ENCODE measurements at regions not wholly inside any gene's neighbourhood (a gene's known extent, or its start where the extent isn't known, plus 50 kb on each side); places are given as distances from the start of the nearest gene placed in this dataset.
"Not testable (repeated sequence)": the region's sequence is repeated elsewhere in the genome, so short reads cannot be mapped to it uniquely, and the experiment has no call there.

GRCh38 chr9:115466756-115467155, 348.8 kb upstream of the TNC start:
- no peaks in the 10 kb centered on the region for H3K79me2 ChIP-seq (ENCODE audit: low read length)
- H3K4me1 ChIP-seq (ENCODE audit: low read length): no peaks in the 10 kb centered on the region
- H3K36me3 ChIP-seq (replicated peaks; ENCODE audit: low read depth, low read length): no peaks in the 10 kb centered on the region
- no peak overlapping the region for H2AFZ ChIP-seq (ENCODE audit: low read depth, low read length)
- no peaks in the 10 kb centered on the region for H3K9me3 ChIP-seq (ENCODE audit: insufficient read depth, low read length)
- H3K27ac ChIP-seq (ENCODE audit: low read length): no peak overlapping the region
- H4K20me1 ChIP-seq (ENCODE audit: insufficient read depth, low read length): no peaks in the 10 kb centered on the region
- TF ChIP-seq CTCF (IDR thresholded peaks at IDR 0.05; ENCODE audit: low read depth, low read length) (no peak), EZH2phosphoT487 (IDR thresholded peaks at IDR 0.05; ENCODE audit: low read depth) (no peak)
- H3K27me3 ChIP-seq (ENCODE audit: low read depth, low read length): no peaks in the 10 kb centered on the region
- H3K9ac ChIP-seq (ENCODE audit: low read length): no peak overlapping the region
- no peak overlapping the region for H3K4me2 ChIP-seq (ENCODE audit: low read length)
- H3K4me3 ChIP-seq (ENCODE audit: low read length): no peak overlapping the region

GRCh38 chr9:115469841-115470240, 351.9 kb upstream of the TNC start:
- Histone ChIP-seq H2AFZ (ENCODE audit: low read depth, low read length) (no peak overlapping the region), H4K20me1 (ENCODE audit: insufficient read depth, low read length) (no peaks in the 10 kb centered on the region), H3K27ac (ENCODE audit: low read length) (no peak overlapping the region), H3K9ac (ENCODE audit: low read length) (no peak overlapping the region), H3K4me2 (ENCODE audit: low read length) (no peak overlapping the region), H3K9me3 (ENCODE audit: insufficient read depth, low read length) (no peaks in the 10 kb centered on the region), H3K4me3 (ENCODE audit: low read length) (no peak overlapping the region), H3K79me2 (ENCODE audit: low read length) (no peaks in the 10 kb centered on the region), H3K27me3 (ENCODE audit: low read depth, low read length) (no peaks in the 10 kb centered on the region), H3K36me3 (replicated peaks; ENCODE audit: low read depth, low read length) (no peaks in the 10 kb centered on the region), H3K4me1 (ENCODE audit: low read length) (no peaks in the 10 kb centered on the region)
- TF ChIP-seq EZH2phosphoT487 (IDR thresholded peaks at IDR 0.05; ENCODE audit: low read depth): no peak
- no peak for TF ChIP-seq CTCF (IDR thresholded peaks at IDR 0.05; ENCODE audit: low read depth, low read length)

GRCh38 chr9:115473032-115473431, 355.1 kb upstream of the TNC start:
- not testable (repeated sequence) for H3K4me2 ChIP-seq (ENCODE audit: low read length); H3K79me2 ChIP-seq (ENCODE audit: low read length); H3K4me1 ChIP-seq (ENCODE audit: low read length); H3K36me3 ChIP-seq (replicated peaks; ENCODE audit: low read depth, low read length); H3K4me3 ChIP-seq (ENCODE audit: low read length); H3K9ac ChIP-seq (ENCODE audit: low read length); H3K27ac ChIP-seq (ENCODE audit: low read length); H3K27me3 ChIP-seq (ENCODE audit: low read depth, low read length); H2AFZ ChIP-seq (ENCODE audit: low read depth, low read length); H4K20me1 ChIP-seq (ENCODE audit: insufficient read depth, low read length); H3K9me3 ChIP-seq (ENCODE audit: insufficient read depth, low read length)

- Histone ChIP-seq H3K9ac (ENCODE audit: low read length) (no peak overlapping the region), H3K79me2 (ENCODE audit: low read length) (no peaks in the 10 kb centered on the region), H3K4me2 (ENCODE audit: low read length) (no peak overlapping the region), H3K4me1 (ENCODE audit: low read length) (no peaks in the 10 kb centered on the region), H3K36me3 (replicated peaks; ENCODE audit: low read depth, low read length) (no peaks in the 10 kb centered on the region), H3K9me3 (ENCODE audit: insufficient read depth, low read length) (no peaks in the 10 kb centered on the region), H3K27me3 (ENCODE audit: low read depth, low read length) (no peaks in the 10 kb centered on the region), H3K27ac (ENCODE audit: low read length) (no peak overlapping the region), H4K20me1 (ENCODE audit: insufficient read depth, low read length) (no peaks in the 10 kb centered on the region), H2AFZ (ENCODE audit: low read depth, low read length) (no peak overlapping the region), H3K4me3 (ENCODE audit: low read length) (no peak overlapping the region)
- no peak for TF ChIP-seq CTCF (IDR thresholded peaks at IDR 0.05; ENCODE audit: low read depth, low read length)
- TF ChIP-seq EZH2phosphoT487 (IDR thresholded peaks at IDR 0.05; ENCODE audit: low read depth): no peak
Observed at GRCh38 chr9:115481769-115482168, 363.8 kb upstream of the TNC start.

- no peak overlapping the region for H3K9ac ChIP-seq (ENCODE audit: low read length)
- H3K36me3 ChIP-seq (replicated peaks; ENCODE audit: low read depth, low read length): no peaks in the 10 kb centered on the region
- no peak for TF ChIP-seq CTCF (IDR thresholded peaks at IDR 0.05; ENCODE audit: low read depth, low read length)
- no peak for TF ChIP-seq EZH2phosphoT487 (IDR thresholded peaks at IDR 0.05; ENCODE audit: low read depth)
- no peaks in the 10 kb centered on the region for H3K9me3 ChIP-seq (ENCODE audit: insufficient read depth, low read length)
- no peak overlapping the region for H2AFZ ChIP-seq (ENCODE audit: low read depth, low read length)
- H3K27me3 ChIP-seq (ENCODE audit: low read depth, low read length): no peaks in the 10 kb centered on the region
- no peak overlapping the region for H3K4me3 ChIP-seq (ENCODE audit: low read length)
- H3K4me1 ChIP-seq (ENCODE audit: low read length): no peaks in the 10 kb centered on the region
- H3K27ac ChIP-seq (ENCODE audit: low read length): no peak overlapping the region
- no peaks in the 10 kb centered on the region for H4K20me1 ChIP-seq (ENCODE audit: insufficient read depth, low read length)
- no peak overlapping the region for H3K4me2 ChIP-seq (ENCODE audit: low read length)
- no peaks in the 10 kb centered on the region for H3K79me2 ChIP-seq (ENCODE audit: low read length)
Observed at GRCh38 chr9:115482747-115483146, 364.8 kb upstream of the TNC start.

All from OCI-LY3 (cell line).